GM21390 (cell line): ENCODE measurements at regions not wholly inside any gene's neighbourhood (a gene's known extent, or its start where the extent isn't known, plus 50 kb on each side); places are given as distances from the start of the nearest gene placed in this dataset.
"Not testable (repeated sequence)": the region's sequence is repeated elsewhere in the genome, so short reads cannot be mapped to it uniquely, and the experiment has no call there.

ENCODE experiments used
- ATAC-seq: cut with Tn5 transposase; IDR thresholded peaks from one replicate; pipeline ENCODE4 v1.9.1; 2021; ENCODE audit not compliant: unreplicated experiment

DNA sequence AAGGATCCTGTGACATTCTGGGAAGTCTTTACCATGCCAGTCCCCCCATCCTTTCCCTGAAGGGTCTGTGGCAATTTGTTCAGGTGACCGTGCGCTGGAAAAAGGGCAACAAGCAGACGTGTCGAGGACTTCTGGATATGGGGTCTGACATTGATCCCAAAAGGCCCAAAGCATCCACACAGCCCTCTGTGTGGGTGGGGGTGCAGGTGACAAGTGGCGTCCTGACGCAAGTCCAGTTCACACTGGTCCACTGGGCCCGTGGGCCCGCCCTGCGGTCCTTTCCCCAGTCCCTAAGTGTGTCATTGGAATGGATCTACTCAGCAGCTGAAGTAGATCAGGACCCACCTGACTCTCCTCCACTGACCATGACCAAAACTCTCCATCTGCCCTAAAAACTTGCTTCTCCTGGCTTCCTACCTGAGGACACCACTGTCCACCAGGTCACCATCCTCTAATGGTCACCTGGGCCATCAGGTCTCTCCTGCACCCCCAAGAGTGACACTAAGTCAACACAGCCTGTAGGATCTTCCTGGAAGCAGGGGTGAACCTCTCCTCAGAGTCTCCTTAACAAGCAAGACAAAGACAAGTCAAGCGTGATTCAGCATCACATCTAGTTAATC is 85.6 kb upstream of the SLC66A3 start:
- ATAC-seq: no peak

DNA sequence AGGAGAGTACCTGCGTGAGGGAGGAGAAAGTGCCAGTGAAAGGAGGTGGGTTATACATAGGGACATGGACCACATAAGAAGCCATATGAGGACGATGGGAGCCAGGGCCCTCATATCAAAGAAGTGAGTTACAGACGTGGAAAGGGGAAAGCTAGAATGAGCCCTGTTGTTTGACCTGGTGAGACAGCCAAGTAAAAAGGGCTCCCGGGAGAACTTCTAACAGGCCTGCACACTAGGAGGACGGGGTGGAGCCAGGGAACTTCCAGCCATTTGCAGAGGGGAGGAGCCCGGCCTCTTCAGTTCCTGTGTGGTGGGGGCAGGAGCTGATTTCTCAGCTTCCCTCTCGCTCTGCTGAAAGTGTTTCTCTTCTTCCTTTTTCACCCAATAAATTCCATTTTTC is 84.1 kb upstream of the SLC66A3 start:
- ATAC-seq: no peak

DNA sequence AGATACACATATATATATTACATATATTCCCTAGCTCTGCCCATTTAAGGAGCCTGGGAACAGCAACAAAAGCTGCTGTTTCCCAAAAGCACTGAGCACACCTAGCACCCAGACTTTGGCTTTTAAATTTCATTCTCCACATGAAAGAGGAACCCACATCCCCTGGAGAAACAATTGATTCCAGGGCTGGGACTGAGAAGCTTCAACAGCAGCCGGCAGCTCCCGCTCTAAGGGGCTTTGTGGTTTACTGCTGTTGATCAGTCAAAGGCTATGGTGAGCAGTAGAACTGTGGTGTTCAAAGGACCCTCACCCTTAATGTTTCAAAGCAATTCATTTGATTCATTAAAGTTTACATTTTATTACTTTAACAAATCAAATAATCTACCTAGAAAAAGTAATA is 83.3 kb upstream of the SLC66A3 start:
- ATAC-seq: no peak

DNA sequence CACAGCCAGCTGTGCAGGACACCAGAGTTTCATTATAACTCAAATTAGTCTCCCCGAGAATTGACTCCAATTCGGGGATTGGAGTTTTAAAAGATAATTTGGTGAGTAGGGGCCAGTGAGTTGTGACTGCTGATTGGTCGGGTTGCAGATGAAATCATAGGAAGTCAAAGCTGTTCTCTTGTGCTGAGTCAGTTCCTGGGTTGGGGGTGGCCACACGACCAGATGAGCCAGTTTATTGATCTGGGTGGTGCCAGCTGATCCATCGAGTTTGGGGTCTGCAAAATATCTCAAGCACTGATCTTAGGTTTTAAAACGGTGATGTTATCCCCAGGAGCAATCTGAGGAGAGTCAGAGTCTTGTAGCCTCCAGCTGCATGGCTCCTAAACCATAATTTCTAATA is 82.7 kb upstream of the SLC66A3 start:
- ATAC-seq: no peak

DNA sequence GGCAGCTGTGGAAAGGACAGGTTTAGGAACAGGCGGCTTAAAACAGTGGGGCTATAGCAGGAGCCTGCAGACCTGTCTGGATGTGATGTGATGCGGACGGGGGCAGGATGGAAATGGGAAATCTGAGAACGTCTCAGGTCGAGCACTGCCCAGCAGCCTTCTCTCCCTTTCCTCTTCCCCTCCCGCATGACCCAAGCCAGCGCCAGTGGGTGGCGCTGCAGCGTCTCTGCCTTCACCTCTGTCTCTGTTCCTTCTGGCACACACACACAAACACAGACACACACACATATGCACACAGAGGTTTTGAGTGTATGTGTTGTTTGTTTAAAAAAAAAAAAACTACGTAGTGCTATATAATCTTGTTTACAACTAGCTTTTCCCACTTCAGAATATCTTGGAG is 82.0 kb upstream of the SLC66A3 start:
- no peak for ATAC-seq

DNA sequence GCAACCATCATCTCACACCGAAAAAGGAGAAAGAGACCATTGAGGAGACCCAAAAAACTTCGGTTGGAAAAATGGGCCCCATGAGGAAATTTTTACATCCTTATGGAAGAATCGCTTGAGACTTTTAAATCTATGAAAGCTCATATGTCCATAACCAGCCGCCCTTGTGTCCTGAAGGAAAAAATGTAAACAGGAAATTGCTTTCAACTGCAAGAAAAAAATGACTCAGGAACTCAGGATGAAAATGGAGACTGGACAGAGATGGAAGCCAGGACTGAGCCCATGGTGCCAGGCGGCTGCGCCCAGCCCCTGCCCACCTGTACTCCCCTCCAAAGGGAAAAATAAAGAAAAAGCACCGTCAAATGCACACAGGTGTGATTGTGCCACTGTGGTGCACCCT is 81.5 kb upstream of the SLC66A3 start:
- no peak for ATAC-seq

DNA sequence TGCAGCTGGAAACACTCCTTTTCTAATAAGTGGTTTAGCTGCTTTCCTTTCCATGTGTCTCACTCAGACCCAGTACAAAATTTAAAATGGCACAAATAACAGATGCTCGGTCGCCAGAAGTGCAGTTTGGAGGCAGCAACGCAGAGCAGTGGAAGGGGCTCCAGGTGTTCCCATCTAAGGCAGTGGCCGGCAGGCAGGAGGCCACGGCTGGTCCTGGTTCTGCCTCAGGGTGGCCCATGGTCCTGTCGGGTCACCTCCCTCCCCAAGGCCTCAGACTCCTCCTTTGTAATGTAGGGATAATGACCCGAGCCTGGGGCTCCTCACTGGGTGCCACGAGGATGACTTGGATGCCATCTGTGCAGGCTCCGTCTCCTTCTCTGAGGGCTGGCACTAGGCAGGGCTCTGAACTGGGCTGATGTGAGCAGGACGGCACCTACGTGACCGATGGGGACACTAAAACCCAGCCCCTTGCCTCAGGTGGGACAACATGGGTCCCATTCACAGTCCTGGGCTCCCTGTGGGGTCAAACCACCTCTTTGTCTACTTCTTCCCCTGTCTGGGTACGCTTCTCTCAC is 80.9 kb upstream of the SLC66A3 start:
- ATAC-seq: no peak

DNA sequence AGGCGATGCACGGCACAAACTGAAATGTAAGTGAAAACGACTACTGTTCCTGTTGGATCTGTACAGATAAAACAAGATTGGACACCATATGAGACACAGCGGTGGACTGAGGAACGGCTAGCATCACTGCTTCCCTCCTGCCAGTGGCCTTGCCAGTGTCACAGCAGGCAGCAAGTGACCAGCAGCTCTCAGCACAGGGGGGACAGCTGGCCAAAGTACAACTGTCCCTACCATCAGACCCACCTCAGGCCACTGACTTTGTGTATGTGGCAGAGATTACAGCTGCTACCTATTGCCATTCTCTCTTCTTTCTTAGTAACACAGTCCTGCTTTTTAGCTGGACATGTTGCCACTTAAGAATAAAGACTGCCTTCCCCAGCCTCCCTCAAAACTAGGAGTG is 80.0 kb upstream of the SLC66A3 start:
- no peak for ATAC-seq

DNA sequence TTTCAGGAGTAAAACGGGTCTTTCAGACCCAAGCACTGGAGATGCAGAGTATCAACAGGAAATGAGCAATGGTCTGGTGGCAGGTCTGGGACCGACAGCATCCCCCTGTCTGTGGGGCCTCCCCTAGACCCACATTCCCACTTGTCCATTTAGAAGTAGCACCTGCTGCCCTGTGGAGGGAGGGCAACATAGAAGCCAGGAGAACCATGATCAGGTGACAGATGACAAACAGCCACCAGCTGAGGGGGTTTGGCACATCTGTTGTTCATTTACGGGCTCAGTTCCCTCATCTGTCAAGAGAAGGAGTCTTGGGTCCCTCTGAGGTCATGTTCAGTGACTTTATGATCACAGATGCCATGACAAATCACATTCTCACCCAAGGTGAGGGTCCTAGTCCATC is 77.9 kb upstream of the SLC66A3 start:
- ATAC-seq: no peak

DNA sequence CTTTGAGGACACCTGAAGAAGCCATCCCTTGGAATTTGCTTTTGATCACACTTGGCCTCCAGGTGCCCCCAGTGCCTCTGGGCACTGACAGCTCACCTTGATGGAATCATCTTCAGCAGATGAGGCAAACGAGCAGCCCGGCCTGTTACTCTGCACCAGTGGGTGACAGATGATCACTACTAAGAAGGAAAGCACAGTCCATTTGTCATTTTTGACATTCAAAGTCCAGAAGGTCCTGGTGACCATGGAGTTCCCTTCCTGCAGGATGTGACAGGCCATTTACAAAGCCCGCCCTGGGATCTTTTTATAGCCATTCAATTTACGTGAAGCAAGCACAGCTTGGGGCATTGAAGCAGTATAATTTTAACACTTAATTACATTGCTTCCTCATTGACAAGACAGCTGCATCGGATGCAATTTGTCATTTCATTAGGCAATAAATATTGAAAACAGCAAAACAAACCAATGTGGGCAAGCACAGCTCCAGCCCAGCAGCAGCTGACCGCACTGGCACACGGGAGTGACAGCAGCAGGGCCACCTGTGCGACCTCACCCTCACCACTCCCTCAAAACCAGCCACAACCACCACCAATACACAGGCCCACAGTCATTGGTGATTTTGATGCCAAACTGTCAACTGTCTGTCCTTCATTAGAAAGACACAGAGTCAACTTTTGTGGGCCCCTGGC is 76.0 kb upstream of the SLC66A3 start:
- no peak for ATAC-seq

DNA sequence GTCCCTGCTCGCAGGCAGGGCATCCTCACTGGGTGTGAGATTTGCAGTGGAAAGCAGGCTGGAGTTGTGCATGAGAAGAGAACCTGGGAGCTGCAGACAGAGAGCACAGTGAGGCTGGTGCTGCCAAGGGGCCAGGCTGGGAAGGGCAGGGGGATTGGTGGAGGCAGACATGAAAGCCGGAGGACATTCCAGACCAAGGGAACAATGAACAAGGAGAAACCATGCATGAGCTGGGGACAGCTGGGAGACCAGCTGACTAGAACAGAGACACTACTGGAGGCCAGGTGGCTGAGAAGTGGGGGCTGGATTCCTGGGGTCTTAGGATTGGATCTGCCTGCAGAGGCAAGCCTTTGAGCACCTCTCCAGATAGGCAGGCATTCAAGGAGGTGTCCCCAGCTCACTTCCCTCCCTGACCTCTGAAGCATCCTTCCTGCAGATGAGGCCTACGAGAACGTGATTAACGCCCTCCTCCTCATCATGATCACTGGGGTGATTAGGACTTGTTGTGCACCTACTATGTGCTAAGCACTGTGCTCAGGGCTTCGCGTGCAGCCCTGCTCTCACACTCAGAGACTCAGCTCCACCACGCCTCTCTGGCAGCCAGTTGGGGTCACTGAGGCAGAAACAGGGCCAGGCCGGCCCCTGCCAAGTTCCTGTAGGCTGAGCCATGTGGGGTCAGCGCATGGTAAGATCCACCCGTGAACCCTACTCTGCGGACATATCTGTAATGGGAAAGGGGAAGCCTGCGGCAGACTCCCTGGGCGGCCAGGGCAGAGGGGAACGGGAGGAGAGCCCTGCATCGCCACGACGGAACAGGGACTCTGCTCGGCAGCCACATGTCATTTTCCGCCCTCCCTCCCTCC is 74.8 kb upstream of the SLC66A3 start:
- ATAC-seq: no peak

DNA sequence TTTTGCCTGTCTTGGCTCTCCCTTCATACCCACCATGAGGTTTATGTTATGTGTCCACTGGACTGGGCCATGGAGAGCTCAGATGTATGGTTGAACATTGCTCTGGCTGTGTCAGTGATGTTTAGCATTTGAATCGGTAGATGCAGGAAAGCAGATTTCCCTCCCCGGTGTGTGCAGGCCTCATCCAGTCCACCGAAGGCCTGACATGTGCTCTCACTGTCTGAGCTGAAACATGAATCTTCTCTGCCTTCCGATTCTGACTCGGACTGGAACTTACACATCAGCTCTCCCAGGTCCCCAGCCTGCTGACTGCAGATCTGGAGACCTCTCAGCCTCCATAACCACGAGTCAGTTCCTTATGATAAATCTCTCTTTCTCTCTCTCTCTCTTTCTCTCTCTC is 72.4 kb upstream of the SLC66A3 start:
- no peak for ATAC-seq

DNA sequence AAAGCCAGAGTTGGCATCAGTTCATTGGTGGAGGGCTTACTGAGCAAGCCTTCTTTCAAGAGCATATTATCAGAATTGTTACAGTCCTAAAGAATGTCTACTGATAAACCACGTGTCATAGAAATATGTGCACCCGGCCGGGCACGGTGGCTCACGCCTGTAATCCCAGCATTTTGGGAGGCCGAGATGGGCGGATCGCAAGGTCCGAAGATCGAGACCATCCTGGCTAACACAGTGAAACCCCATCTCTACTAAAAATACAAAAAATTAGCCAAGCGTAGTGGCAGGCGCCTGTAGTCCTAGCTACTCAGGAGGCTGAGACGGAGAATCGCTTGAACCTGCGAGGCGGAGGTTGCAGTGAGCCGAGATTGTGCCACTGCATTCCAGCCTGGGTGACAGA is 66.4 kb upstream of the SLC66A3 start:
- not testable (repeated sequence) for ATAC-seq

DNA sequence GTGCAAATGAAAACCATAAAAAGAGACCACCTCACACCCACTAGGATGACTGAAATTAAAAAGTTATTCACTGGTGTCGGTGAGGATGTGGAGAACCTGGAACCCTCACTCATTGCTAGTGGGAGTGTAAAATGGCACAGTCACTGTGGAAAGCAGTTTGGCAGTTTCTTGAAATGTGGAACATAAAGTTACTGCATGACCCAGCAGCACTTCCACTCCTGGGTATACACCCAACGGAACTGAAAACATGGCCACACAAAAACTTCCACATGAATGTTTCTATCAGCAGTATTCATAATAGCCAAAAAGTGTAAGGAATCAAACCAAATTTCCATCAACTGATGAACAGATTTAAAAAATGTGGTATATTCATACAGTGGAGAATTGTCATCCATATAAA is 65.1 kb upstream of the SLC66A3 start:
- ATAC-seq: no peak

DNA sequence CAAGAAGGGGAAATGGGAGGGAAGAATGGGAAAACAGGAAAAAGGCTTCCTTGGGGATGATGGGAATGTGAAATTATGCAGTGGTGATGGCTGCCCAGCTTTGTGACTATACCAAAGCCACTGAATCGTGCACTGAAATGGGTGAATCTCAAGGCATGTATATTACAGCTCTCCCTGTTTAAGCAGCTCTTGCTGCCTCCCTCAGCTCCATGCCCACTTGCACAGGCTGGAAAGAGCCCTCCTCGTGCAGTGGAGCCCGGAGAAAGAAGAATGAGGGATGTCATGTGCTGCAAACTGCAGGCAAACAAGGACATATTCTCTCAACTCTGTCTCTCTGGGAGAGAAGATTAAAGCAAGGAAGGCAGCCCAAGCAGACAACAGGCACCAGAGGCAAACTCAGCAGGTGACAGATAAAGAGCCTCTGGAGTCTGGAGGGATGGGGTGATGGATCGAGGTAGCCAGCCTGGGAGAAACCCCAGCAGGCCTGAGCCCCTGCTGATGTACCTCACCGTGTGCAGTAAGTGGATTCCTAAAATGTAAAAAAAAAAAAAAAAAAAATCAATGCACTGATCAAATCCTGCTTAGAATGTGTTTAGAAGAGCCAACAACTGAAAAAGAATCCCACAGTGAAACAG is 62.4 kb upstream of the SLC66A3 start:
- no peak for ATAC-seq

DNA sequence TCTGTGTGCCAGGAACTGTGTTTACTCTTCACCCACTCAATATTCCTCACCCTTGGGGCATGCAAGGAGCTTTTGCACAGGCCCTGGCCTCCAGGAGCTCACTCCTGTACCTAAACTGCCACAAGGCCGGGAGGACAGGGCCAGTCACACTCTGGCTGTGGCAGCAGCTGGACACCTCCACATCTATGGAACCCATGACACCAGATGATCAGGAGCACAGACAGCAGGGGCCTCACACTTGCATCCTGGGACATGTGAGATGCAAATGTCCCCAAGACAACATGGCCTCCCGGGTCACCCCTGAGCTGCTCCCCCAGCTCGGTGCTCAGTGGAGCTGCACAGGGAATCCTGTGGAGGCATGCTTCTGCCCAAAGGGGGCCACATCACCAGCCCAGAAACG is 61.8 kb upstream of the SLC66A3 start:
- ATAC-seq: no peak

DNA sequence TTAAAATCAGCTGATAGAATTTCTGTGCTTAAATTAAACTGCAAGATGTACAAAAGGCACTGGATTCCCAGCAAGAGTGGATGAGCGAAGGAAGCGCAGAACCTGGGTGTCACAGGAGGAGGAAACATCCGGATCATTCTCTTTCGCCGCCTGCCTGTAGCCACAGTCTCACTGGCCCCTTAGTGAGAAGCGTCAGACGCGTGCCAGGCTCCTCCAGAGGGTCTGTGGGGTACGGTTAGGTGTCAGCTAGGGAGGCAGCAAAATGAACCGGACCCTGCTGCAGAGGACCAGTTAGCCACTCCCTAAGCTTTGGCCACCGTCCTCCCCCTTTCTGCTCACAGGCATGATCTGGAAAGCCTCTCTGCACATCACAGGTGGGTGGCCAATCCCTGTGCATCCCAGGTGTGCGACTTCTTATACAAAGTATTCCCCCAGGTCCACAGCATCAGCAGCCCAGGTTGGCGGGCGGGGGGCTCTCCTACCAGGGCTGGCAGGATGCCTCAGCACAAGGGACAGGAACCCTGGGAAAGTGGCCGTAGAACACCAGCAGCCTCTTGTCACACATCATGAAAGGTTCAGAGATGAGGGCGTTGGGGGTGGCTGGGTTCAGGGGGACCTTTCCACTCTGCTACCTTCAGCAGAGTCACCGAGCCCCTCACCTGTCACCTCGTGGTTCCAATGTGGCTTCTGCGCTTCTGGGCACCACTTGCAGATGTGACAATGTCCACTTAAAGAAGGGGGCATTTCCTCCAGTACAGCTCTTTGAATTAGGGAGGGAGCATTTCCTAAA is 61.1 kb upstream of the SLC66A3 start:
- no peak for ATAC-seq

DNA sequence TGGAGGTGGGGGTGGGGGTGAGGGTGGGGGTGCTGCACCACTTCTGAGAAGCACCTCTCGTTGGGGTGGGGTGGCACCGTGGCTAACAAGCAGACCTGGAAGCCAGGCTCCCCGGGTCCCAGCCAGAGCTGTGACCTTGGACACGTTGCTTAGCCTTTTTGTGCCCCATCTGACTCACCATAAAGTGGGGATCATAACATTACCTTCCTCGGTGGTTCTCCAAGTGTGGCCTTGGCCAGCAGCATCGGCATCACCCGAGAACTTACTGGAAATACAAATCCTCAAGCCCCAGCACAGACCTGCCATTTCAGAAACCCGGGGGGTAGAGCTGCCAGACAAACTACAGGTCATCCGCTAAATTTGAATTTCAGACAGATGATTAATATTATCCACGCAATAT is 58.7 kb upstream of the SLC66A3 start:
- no peak for ATAC-seq

DNA sequence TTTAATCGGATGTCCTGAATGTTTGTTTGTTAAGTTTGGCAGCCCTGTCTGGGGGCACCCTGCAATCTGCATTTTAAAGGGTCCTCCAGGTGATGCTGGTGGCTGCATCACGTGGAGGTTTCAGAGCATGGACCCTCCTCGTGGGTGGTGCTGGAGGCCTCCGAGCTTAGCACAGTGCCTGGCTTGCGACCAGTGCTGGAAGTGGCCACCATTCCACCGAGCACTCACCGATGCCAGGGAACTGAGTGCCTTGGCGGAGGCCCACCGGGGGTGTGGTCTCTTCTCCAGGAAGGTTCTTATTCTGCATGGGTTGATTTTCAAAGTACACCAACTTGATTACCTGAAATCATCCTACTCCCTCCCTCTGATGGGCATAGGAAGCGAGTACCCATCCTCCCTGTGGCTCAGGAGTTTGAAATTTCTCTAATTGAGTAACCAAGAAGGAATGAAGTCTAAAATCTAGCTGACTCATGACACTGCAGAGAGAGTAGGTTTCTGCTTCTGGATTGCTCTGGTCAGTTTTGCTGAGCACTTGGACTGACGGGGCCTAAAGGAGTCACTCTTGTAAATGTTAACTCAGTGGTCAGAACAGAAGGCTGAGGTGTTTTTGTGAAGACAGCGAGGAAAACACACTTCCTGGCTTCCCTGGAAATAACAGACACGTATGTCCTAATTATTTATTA is 58.1 kb upstream of the SLC66A3 start:
- no peak for ATAC-seq

DNA sequence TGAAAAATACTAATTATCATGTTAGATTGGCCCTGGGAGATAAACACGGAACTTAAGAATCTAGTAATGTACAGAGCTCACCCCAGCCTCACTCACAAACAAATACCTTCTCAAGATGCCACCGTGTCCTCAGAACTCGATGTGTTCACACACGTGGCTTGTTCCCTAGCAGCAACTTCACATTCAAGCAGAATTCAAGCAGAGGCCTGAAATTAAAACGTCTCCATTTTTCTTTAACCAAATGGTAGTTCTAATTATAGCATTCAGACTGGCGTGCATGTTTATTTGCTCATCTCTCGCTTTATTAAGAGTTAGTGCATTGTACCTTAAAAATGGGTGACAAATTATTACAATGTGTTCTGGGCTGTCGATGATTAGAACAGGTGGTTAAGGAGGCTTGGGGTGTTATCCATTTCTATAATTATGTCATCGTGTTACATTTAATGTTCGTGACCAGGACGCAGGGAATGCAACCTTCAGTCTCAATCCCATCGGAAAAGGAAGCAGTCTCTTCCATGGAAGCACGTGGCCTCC is 57.3 kb upstream of the SLC66A3 start:
- no peak for ATAC-seq
